ENCODE measurements at regions not wholly inside any gene's neighbourhood (a gene's known extent, or its start where the extent isn't known, plus 50 kb on each side); places are given as distances from the start of the nearest gene placed in this dataset.

DNA sequence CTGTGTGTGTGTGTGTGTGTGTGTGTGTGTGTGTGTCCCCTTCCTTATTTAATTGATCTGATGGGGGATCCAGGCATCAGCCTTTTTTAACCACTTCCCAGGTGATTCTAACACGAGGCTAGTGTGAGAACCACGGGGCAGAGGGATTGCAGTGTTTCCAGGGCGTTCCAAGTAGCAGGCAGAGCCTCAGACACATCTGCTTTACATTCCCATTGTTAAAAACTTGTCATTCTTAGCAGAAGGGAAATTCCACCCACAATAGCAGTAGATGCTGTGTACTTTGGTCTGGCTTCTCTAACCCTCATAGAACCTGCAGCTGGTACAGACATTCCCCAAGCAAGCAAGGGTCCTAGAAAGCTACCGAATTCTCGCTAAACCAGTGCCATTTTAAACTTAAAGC lies 81.9 kb upstream of the SLC30A5 start:
- TF ChIP-seq POLR2AphosphoS5 (IDR thresholded peaks at IDR 0.05; ENCODE audit: borderline replicate concordance, low read depth, low read length) (no peak), EZH2 (IDR thresholded peaks at IDR 0.05) (no peak)
